T follicular helper cell (primary cell): ENCODE measurements at regions not wholly inside any gene's neighbourhood (a gene's known extent, or its start where the extent isn't known, plus 50 kb on each side); places are given as distances from the start of the nearest gene placed in this dataset.
"Not testable (repeated sequence)": the region's sequence is repeated elsewhere in the genome, so short reads cannot be mapped to it uniquely, and the experiment has no call there.

Experiments
- DNase-seq: peaks from one replicate; pipeline ENCODE4 v3.0.0-alpha.2; 2020; ENCODE audit warnings: low read depth

DNA sequence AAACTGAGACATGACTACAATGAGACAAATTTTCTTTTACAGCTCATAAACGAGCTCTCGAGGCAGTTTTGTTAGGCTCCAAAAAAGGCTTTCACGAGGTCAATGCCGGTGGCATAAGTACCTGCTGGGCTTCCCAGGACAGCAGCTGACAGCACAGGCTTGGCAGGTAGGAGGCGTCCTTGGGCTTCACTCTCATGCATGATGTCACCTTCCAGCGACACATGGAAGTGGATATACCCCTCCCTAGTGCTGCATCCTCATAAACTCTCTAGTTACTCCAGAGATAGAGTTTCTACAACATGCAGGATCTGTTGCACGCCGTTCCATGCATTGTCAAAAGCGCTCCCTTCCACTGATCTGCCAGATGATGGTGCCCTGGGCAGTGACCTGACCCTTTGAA lies 112.5 kb upstream of the PAXBP1 start:
- no peak for DNase-seq

GRCh38 chr21:32886339-32886738 lies 114.8 kb upstream of the PAXBP1 start:
- no peak for DNase-seq

DNA sequence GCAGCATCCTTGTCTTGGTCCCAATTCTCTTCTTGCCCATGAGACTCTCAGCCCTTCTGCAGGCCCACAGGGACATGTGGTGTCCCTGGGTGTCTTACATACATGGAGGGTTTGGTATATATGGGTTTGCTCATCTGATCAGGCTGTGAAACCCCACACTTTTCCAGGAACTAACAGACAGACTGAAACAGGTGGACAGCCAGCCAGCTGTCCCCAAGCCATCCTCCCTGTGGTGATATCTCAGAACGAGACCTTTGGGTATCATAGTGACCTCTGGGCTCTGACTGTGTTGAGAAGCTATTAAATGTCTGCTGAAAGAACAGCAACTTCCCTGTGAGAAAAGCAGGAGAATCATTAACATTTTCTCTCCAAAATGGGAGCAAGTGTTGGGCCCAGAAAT lies 115.5 kb upstream of the PAXBP1 start:
- no peak for DNase-seq

GRCh38 chr21:32888971-32889370 lies 117.4 kb upstream of the PAXBP1 start:
- no peak for DNase-seq

- DNase-seq = no peak
These were observed 118.0 kb upstream of the PAXBP1 start for GRCh38 chr21:32889596-32889995.

- no peak for DNase-seq
These were observed 122.8 kb upstream of the PAXBP1 start for GRCh38 chr21:32894321-32894720.

- DNase-seq = no peak
These were observed 124.9 kb upstream of the OLIG2 start for GRCh38 chr21:32900814-32901213.

DNA sequence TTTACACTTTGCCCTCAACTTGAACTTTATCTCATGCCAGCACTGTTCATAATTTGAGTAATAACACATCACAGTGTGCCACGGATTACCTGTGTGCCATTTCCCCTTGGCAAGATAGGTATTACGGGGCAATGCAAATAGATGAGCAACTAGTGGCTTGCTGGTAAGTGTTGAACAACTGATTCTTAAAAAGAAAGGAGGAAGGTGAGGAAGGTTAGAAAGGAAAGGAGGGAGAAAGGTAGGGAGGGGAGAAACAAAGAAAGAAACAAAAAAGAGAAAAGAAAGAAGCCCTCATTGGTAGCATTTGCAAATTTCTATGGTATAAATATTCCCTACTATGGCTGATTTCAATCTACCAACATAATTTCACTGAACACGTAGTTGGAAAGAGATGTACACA lies 118.2 kb upstream of the OLIG2 start:
- DNase-seq = no peak

DNA sequence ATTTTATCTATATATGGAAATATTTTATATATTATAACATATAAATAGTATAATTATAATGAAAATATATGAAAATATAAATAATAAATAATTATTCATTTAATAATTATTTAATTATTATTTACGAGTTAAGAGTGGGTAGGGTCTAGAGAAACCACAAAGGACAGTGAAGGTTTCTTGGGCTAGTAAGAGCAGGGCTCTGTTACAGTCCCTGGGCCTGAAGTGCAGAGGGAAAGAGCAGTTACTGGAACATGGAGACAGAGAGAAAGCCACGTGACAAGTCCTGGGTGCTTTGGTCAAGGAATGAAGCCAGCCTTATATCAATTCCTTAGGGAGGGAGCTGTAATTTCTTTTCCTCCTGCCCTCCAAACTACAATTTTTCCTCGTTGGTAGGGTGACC lies 117.2 kb upstream of the OLIG2 start:
- DNase-seq = no peak

DNA sequence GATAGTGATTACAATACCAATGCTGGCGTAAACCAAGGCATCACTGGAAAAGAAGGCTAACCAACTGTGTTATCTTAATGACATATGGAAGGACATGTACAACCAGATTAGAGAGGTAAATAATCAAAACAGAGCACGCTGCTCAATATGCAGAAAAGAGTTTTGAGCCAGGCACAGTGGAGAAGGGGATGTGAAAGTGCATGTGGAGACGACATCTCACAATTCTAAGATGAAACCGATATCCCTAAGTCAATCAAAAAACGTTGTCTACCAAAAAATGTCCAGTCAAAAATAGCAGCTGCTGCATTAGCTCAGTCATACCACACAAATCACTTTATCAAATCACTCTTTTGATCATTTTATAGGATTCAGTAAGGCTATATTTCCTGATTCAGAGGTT lies 116.3 kb upstream of the OLIG2 start:
- DNase-seq = no peak

- DNase-seq = no peak
These were observed 111.2 kb upstream of the OLIG2 start for GRCh38 chr21:32914424-32915039.

DNA sequence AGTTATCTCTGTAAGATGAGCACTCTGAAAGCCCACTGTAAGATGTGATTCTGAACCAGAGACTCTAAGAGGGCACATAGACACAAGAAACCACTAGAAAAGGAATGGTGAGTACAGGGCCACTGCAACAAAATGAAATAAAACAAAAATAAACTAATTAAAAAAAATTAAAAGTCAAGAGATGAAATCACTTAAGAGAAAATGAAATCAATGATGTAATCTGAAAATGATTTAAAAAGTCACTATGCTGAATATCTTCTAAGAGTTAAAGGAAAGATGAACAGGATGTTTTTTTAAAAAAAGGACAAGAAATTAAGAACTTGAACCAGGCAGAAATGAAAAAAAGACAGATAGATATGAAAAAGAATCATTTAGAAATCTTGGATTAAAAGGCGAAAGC lies 110.6 kb upstream of the OLIG2 start:
- DNase-seq = no peak

GRCh38 chr21:32916088-32916487 lies 109.6 kb upstream of the OLIG2 start:
- DNase-seq = no peak

- no peak for DNase-seq
These were observed 109.1 kb upstream of the OLIG2 start for GRCh38 chr21:32916522-32917099.

- no peak for DNase-seq
These were observed 108.2 kb upstream of the OLIG2 start for GRCh38 chr21:32917362-32918135.

DNA sequence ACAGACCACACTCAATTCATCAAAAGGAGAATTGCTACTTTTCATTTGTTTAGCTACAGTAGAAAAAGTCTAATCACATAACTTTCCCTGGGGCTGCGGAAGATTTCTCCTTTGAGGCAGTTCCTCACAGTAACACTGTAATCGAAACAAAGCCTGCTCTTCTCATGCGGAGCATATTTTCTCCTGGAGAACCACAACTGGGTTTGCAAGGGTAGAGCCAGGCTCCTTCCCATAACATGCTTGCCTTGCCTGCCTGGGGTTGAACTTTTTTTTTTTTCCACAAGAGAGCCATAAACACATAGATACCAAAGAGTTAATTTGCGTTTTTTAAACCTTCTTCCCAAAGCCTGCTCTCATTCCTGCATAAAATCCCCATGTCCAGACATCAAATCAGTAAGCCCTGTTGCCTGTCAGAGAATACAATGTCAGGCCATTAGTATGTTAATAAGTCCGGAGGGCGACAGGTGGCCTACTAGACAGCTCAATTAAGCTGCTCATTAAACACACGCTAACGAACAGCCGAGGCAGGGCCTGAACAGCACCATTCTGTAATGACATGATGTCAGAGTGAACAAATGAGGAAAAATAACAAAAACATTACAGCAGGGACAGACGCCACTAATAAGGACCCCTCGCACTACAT lies 107.1 kb upstream of the OLIG2 start:
- DNase-seq = no peak

DNA sequence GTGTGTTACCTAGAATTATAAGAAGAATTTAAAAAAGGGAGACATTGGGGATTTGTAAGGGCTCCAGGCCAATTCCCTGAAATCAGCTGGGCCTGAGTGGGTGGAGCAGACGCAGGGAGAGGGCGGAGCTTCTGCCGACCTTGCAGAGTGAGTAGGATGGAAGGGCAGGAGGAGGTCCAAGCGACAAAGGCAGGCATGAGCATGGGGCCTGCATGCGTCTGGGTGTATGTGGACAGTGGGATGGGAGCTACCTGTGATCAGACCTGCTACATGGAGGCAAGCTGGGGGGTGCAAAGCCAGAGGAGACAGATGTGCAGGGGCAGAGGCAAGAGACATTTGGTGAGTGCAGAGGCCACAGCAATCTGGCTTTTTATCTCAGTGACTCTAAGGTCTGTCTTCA lies 105.3 kb upstream of the OLIG2 start:
- DNase-seq = no peak

DNA sequence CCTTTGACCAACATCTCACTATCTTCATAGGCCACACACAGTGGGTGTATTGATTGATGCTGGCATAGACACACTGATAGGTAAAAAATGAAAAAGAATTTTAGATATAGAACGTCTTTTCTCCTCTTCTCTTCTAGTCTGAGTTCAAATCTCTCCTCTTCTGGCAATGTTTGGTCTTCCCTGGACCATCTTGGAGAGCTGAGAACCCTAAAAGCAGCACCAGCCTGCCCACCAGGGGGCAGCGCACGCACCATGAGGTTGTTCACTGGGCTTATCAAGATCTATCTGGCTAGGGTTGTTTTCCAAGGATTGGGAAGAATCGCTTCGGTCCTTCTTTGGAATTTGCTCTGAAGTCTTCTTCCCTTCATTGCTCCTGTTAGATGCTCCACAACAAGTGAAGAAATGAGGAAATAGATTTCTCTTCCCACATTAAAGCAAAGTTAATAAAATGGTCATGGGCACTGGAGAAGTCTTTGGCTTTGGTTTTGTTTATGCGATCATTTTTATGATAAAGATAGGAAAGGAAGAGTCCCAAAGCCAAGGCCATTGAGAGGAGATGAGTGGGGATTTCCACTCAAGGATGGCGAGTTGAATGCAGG lies 104.0 kb upstream of the OLIG2 start:
- no peak for DNase-seq

DNA sequence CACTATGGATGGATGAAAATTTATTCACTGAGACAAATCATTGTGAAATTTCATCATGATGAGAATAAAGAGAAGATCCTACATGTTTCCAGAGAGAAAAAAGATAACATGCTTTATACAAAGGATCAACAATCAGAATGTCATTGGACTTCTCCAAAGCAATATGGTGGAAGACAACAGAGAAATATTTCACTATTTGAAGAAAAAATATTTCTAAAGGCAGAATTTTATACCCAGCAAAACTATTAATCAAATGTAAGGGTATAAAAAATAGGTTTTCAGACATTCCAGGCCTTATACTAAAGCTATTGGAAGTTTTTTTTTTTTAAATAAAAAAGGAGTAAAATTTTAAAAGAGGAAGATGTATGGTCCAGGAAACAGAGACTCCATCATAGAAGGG lies 100.6 kb upstream of the OLIG2 start:
- no peak for DNase-seq

DNA sequence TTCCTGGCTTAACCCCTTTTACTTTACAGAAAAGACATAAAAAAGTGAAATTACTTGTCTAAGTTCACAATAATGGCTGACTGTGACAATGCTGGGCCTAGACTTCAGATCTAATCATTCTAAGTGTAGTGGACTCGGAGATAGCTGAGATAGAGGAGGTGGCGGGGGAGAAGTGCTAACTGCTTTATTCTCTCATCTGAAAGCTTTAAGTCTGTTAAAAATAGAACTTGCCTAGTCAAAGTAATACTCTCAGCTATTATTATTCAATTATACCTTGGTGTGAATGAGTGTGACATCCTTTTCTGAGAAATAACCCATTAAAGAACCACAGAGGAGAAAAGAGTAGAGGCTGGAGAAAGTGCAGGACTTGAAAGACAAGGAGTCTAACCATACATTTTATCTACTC lies 96.1 kb upstream of the OLIG2 start:
- no peak for DNase-seq

DNA sequence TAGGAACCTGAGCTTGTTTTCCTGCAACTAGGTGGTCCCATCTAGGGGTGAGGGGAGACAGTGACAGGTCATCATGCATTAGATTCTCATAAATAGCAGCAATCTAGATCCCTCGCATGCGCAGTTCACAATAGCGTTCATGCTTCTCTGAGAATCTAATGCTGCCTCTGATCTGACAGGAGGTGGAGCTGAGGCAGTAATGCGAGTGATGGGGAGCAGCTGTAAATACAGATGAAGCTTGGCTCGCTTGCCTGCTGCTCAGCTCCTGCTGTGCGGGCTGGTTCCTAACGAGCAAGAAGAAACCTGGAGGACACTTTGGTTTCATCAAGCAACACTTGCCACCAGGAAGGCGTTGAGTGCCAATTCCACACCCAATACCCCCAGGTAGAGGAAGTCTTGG lies 95.1 kb upstream of the OLIG2 start:
- no peak for DNase-seq

DNA sequence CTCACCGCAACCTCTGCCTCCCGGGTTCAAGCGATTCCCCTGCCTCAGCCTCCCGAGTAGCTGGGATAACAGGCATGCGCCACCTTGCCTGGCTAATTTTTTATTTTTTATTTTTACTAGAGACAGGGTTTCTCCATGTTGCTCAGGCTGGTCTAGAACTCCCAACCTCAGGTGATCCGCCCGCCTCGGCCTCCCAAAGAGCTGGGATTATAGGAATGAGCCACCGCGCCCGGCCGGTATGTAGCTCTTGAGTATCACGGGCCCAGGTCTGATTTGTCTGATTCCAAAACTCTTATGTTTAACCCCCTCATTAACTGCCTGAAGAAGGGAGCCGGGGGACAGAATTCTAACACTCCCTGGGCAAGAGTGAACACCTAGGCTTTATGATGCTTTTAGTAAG lies 91.7 kb upstream of the OLIG2 start:
- not testable (repeated sequence) for DNase-seq

GRCh38 chr21:32934829-32935228 lies 90.9 kb upstream of the OLIG2 start:
- DNase-seq = no peak
